ENCODE measurements at regions not wholly inside any gene's neighbourhood (a gene's known extent, or its start where the extent isn't known, plus 50 kb on each side); places are given as distances from the start of the nearest gene placed in this dataset.

- no peak for TF ChIP-seq CTCF (conservative IDR thresholded peaks at IDR 0.05; ENCODE audit: low read length)
- no peak for TF ChIP-seq EZH2phosphoT487 (IDR thresholded peaks at IDR 0.05; ENCODE audit: borderline replicate concordance, low read depth, low read length)
Observed at GRCh38 chr13:95497381-95497807, 55.1 kb upstream of the CLDN10 start.
